Fibroblast of lung (primary cell): ENCODE measurements at regions not wholly inside any gene's neighbourhood (a gene's known extent, or its start where the extent isn't known, plus 50 kb on each side); places are given as distances from the start of the nearest gene placed in this dataset.

Experiments used
- DNase-seq, 2 donors: peaks; one replicate each; pipeline versions ENCODE4 v3.0.0 to v3.0.0-alpha.2; 2010; ENCODE audit warnings: low read depth in 2 of 2
- H2AFZ ChIP-seq: 2 replicates; pipeline ENCODE4 v1.5.1; 2012; ENCODE audit warnings: low read length, control low read depth, inconsistent platforms
- H3K27ac ChIP-seq: 2 replicates; pipeline ENCODE4 v1.5.1; 2011; ENCODE audit warnings: low read length, control low read depth; ENCODE audit not compliant: insufficient read depth
- H3K27me3 ChIP-seq: 2 replicates; pipeline ENCODE4 v1.5.1; 2011; ENCODE audit warnings: mild to moderate bottlenecking, low read length; ENCODE audit not compliant: control insufficient read depth, insufficient read depth
- H3K36me3 ChIP-seq: 2 replicates; pipeline ENCODE4 v1.5.1; 2011; ENCODE audit warnings: low read length; ENCODE audit not compliant: control insufficient read depth, insufficient read depth
- H3K4me1 ChIP-seq: 2 replicates; pipeline ENCODE4 v1.5.1; 2011; ENCODE audit warnings: low read length; ENCODE audit not compliant: control insufficient read depth, insufficient read depth; ENCODE audit errors: extremely low read depth
- H3K4me2 ChIP-seq: 2 replicates; pipeline ENCODE4 v1.5.1; 2011; ENCODE audit warnings: low read length, control low read depth; ENCODE audit not compliant: insufficient read depth; ENCODE audit errors: extremely low read depth
- H3K4me3 ChIP-seq, 4 experiments: fragments of 200-600 bp in 1 of 4; sonication (generic) in 1 of 4; replicated peaks in 1 of 4; 2 replicates each; pipeline ENCODE4 v1.5.1; 2011 to 2016; ENCODE audit warnings: low read length in 4 of 4, low read depth in 3 of 4, mild to moderate bottlenecking in 3 of 4, control low read depth in 2 of 4, inconsistent platforms in 1 of 4, mixed read lengths in 1 of 4; ENCODE audit not compliant: insufficient read depth in 1 of 4; ENCODE audit errors: control extremely low read depth in 1 of 4
- H3K79me2 ChIP-seq: 2 replicates; pipeline ENCODE4 v1.5.1; 2012; ENCODE audit warnings: mild to moderate bottlenecking, low read length, inconsistent platforms; ENCODE audit not compliant: control insufficient read depth, insufficient read depth
- H3K9ac ChIP-seq: 2 replicates; pipeline ENCODE4 v1.5.1; 2011; ENCODE audit warnings: mild to moderate bottlenecking, low read length, control low read depth; ENCODE audit not compliant: insufficient read depth
- H3K9me3 ChIP-seq: 2 replicates; pipeline ENCODE4 v1.5.1; 2012; ENCODE audit warnings: low read depth, low read length; ENCODE audit not compliant: control insufficient read depth, insufficient read depth
- H4K20me1 ChIP-seq: 2 replicates; pipeline ENCODE4 v1.5.1; 2011; ENCODE audit warnings: low read length; ENCODE audit not compliant: control insufficient read depth, insufficient read depth; ENCODE audit errors: extremely low read depth
- EZH2 ChIP-seq: IDR thresholded peaks from 2 replicates; pipeline ENCODE4 v1.5.1; 2012; ENCODE audit warnings: low read length, control low read depth, mild to moderate bottlenecking; ENCODE audit errors: missing control alignments
- TF ChIP-seq, protein P1 (sequence below), 2 donors: IDR thresholded peaks in 1 of 2; conservative IDR thresholded peaks in 1 of 2; 1 replicate in 1 of 2; 2 replicates in 1 of 2; pipeline ENCODE4 v1.5.1; 2011 to 2012; ENCODE audit warnings: low read length in 2 of 2, control low read depth in 1 of 2, inconsistent platforms in 1 of 2, low read depth in 1 of 2, mild to moderate bottlenecking in 1 of 2

DNA sequence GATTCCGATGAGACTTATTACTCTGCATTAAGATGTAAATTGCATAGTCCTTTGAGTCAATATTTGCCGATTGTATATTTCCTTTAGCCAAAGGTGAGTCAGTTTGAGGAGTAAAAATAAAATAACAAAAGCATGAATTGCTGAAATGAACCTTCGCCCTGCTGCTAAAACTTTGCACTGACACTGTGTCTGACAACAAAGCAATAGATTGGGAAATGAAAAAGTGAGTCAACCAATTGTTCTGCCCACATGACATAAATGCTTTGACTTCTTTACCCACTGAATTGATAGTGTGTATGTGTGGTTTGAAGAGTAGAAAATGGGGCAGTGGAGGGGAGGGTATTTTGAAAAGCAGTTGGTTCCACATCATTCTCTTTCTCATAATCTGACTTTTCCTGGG, 88.4 kb upstream of the AFF2 start:
- Histone ChIP-seq H3K4me1 (no peaks in the 10 kb centered on the region), H3K36me3 (no peaks in the 10 kb centered on the region), H3K9me3 (no peaks in the 10 kb centered on the region), H4K20me1 (no peaks in the 10 kb centered on the region), H3K27ac (no peak overlapping the region), H3K4me3 (no peak overlapping the region), H3K27me3 (no peaks in the 10 kb centered on the region), H3K4me2 (no peak overlapping the region), H3K79me2 (no peaks in the 10 kb centered on the region), H3K9ac (no peak overlapping the region), H2AFZ (no peak overlapping the region)
- DNase-seq = peak in 1 of 2 donors; percentile 33
- TF ChIP-seq, protein P1, sequence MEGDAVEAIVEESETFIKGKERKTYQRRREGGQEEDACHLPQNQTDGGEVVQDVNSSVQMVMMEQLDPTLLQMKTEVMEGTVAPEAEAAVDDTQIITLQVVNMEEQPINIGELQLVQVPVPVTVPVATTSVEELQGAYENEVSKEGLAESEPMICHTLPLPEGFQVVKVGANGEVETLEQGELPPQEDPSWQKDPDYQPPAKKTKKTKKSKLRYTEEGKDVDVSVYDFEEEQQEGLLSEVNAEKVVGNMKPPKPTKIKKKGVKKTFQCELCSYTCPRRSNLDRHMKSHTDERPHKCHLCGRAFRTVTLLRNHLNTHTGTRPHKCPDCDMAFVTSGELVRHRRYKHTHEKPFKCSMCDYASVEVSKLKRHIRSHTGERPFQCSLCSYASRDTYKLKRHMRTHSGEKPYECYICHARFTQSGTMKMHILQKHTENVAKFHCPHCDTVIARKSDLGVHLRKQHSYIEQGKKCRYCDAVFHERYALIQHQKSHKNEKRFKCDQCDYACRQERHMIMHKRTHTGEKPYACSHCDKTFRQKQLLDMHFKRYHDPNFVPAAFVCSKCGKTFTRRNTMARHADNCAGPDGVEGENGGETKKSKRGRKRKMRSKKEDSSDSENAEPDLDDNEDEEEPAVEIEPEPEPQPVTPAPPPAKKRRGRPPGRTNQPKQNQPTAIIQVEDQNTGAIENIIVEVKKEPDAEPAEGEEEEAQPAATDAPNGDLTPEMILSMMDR (conservative IDR thresholded peaks at IDR 0.05 in 1 of 2, IDR thresholded peaks at IDR 0.05 in 1 of 2; ENCODE audit: low read depth in 1 of 2, low read length in 2 of 2) = no peak
- no peak for TF ChIP-seq EZH2

DNA sequence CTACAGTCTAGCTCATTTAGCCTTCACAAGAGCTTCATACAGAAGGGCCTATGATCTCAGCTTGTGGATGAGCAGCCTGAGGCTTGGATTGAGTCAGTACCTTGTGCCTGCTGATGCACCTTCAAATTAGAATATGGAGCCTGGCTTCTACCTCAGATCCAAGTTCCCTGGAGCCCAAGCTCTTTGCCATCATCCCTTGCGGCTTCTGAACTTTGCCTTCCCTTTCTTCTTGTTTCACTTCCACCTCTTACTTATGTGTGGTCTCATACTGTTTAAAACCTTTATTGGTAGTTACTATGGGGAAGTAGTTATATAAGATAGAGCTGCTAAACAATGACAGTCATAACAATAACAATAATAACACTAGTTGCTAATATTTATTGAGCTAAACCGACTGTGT, 84.3 kb upstream of the AFF2 start:
- Histone ChIP-seq H3K79me2 (no peaks in the 10 kb centered on the region), H3K36me3 (no peaks in the 10 kb centered on the region), H3K27me3 (no peaks in the 10 kb centered on the region), H3K4me3 (no peak overlapping the region), H3K9ac (no peak overlapping the region), H3K4me1 (no peaks in the 10 kb centered on the region), H3K27ac (no peak overlapping the region), H2AFZ (no peak overlapping the region), H3K4me2 (no peak overlapping the region), H3K9me3 (no peaks in the 10 kb centered on the region), H4K20me1 (no peaks in the 10 kb centered on the region)
- DNase-seq = no peak
- no peak for TF ChIP-seq EZH2
- TF ChIP-seq, protein P1 (conservative IDR thresholded peaks at IDR 0.05 in 1 of 2, IDR thresholded peaks at IDR 0.05 in 1 of 2; ENCODE audit: low read depth in 1 of 2, low read length in 2 of 2) = no peak

DNA sequence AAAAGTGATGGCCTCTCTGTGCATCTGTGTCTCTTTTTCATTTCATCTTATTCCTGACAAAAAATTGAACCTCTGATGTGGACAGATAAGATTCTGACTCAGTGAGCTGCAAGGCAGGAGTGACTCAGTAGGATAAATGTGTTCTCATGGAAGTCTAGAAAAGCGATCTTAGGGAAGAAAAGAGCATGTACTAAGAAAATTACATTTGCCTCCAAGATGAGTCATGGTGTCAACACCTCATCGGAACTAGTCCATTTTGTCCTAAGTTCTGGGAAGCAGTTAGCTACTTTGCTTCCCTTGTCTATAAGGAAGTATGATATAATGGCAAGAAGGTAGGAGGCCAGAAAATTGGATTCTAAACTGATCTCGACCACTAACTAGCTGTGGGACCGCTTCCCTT, 83.5 kb upstream of the AFF2 start:
- TF ChIP-seq, protein P1 (conservative IDR thresholded peaks at IDR 0.05 in 1 of 2, IDR thresholded peaks at IDR 0.05 in 1 of 2; ENCODE audit: low read depth in 1 of 2, low read length in 2 of 2) = no peak
- TF ChIP-seq EZH2 = no peak
- H3K27ac ChIP-seq = no peak overlapping the region
- no peaks in the 10 kb centered on the region for H3K36me3 ChIP-seq
- H2AFZ ChIP-seq = no peak overlapping the region
- no peak overlapping the region for H3K9ac ChIP-seq
- H3K4me3 ChIP-seq = no peak overlapping the region
- no peaks in the 10 kb centered on the region for H3K27me3 ChIP-seq
- no peaks in the 10 kb centered on the region for H4K20me1 ChIP-seq
- H3K4me2 ChIP-seq = no peak overlapping the region
- H3K4me1 ChIP-seq = no peaks in the 10 kb centered on the region
- peak in 1 of 2 donors; percentile 78 for DNase-seq
- no peaks in the 10 kb centered on the region for H3K79me2 ChIP-seq
- no peaks in the 10 kb centered on the region for H3K9me3 ChIP-seq
